GDM1 (cell line): ENCODE measurements at regions not wholly inside any gene's neighbourhood (a gene's known extent, or its start where the extent isn't known, plus 50 kb on each side); places are given as distances from the start of the nearest gene placed in this dataset.

Experiments used
- DNase-seq: peaks from one replicate; lab custom pipeline; 2025; lab: John Stamatoyannopoulos, UW

GRCh38 chr6:56863366-56863765 is 91.5 kb upstream of the BEND6 start:
- no peak for DNase-seq

- DNase-seq, result no peak
Observed at GRCh38 chr6:56862415-56863175, 92.3 kb upstream of the BEND6 start.

- DNase-seq, result no peak
Observed at GRCh38 chr6:56860475-56860874, 94.4 kb upstream of the BEND6 start.

DNA sequence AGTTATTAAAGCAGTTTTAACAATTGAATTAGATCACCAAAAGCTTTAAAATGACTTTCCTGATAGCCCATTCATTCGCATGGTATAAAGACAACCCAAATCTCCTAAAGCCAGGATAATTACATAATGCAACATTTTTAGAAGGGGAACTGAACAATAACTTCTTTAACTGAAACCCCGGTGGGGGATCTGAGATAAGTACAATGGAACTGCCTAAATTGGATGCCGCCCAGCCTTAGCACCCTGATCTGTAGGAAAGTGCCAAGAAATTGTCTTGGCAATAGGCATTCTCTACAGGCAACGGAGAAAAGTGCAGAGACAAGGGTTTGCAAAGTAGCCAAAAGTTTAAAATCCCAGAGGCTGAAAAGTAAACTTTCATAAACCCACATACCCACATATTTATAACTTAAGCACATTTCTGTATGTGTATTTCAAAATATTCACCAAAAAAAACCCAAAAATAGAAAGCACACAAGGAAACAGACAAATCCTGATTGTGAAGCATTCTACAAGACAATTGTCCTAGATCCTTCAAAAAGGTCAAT is 98.8 kb upstream of the BEND6 start:
- no peak for DNase-seq

DNA sequence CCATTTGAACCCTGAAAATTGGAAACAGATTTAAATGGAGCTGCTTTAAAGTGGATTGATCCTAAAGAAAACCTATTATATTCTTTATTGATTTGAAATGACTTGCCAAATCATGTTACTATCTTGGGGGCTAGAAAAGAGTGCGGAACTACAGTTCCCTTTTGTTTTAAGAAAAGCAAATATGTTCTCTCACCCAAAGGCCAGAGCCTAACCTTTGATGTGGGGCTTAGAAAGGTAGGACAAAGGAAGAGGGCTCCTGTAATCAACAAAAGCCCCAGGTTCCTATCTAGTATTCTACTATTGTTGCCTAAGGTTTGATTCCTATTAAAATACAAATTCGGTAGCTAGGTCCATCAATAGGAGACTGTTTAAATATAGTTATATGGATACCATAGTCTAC is 100.8 kb upstream of the BEND6 start:
- DNase-seq, result no peak

DNA sequence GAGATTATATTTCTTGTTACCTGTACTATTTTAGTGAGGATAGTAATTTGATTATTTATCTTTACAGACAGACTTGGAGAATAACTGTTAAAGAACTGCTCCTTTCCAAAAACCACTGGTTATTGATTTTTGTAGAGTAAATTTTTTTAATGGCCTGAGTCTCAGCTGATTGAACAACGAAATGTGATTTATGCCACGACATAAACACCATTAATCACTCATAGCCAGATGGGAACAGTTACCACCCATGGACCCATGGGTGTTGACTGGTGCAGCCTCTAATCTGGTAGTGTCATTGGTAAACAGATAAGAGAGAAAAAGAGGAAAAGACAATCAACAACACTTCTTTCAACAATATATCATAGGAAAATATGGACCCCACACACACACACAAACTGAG is 101.4 kb upstream of the BEND6 start:
- no peak for DNase-seq

- DNase-seq, result no peak
Observed at GRCh38 chr6:56852260-56853010, 102.5 kb upstream of the BEND6 start.

DNA sequence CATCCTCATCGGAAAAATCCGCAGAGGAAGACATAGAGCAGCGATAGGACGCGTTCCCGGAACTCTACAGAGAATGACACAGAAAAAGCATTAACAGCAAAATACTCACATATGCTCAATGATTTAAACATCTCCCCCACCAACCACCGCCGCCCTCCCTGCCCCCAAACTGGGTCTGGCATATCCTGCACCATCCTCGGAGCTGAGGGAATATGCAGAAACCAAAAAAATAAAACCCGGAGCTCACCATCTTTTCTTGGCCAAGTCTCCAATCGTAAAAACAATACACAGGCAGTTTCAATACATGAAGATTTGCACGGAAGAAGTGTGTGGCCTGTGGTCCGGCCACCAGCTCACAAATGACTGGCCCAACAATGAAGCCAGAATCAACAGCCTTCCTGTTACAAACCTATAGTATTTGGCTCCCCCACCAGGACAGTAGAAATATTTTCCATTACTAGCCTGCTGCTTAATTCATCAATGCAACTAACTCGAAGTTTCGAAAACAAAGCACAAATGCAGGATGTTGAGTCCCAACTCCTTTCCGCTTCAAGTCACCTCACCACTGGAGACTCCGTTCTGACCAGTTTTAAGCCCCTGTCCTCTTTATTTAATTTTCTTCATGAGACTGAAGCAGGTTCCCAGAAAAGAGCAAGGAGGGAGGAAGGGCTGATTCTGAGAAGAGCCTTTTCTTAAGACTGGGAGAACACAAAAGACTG is 103.2 kb upstream of the BEND6 start:
- DNase-seq, result peak; percentile 5

DNA sequence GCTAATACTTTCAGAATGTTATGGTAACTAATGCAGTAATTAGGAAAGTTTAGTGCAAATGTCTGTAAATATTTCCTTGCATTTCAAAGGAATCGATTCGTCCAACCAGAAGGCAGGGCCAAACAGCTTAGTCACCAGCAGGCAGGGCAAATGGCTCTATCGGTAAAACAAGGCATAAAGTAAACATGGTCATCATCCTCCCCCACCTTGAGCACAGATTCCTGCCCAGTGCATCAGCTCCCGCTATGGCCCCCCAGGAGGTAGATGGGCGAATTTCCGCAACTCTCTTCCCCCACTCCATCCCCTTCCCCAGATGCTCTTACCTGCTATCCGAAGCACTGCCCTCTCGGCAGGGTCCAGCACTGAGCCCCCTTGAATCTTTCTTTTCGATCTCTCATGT is 103.8 kb upstream of the BEND6 start:
- no peak for DNase-seq

- no peak for DNase-seq
Observed at GRCh38 chr6:56850626-56851025, 104.3 kb upstream of the BEND6 start.

DNA sequence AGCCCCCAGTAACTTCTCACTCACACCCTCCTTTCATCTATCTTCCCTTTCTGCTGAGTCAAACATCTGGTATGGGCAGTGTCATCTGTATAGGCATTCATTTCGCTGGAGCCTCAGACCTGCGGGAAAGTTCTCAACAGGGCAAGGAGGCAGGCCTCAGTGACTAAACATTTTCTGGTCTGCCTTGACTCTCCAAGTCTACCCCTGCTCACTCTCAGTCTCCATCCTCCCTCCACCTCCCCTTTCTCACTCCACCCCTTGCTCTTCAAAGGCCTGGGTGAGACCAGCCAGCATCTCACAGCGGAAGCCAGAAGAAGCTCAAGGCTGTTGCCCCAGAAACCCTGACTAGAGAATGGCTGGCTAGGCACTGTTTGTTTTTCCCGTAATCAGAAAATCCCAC is 105.0 kb upstream of the BEND6 start:
- no peak for DNase-seq

- DNase-seq, result no peak
Observed at GRCh38 chr6:56848105-56848504, 106.8 kb upstream of the BEND6 start.

DNA sequence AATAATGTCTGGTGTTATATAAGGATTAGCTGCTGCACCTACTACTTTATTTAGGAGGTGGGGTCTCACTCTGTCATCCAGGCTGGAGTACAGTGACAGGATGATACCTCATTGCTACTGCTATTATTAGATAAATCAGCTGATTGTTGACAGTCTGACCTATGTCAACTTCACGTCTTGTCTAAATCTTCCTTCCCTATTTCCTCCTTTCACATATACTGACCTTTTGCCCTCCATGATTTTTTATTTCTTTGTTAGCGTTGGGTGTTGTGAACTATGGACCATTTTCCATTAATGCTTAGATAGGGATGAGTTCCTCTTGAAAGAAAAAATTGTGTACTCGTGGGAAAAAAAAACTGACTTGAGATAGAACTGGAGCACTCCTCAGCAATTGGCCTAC is 109.9 kb upstream of the BEND6 start:
- DNase-seq, result no peak

GRCh38 chr6:56843476-56844349 is 111.2 kb upstream of the BEND6 start:
- DNase-seq, result peak; percentile 77

DNA sequence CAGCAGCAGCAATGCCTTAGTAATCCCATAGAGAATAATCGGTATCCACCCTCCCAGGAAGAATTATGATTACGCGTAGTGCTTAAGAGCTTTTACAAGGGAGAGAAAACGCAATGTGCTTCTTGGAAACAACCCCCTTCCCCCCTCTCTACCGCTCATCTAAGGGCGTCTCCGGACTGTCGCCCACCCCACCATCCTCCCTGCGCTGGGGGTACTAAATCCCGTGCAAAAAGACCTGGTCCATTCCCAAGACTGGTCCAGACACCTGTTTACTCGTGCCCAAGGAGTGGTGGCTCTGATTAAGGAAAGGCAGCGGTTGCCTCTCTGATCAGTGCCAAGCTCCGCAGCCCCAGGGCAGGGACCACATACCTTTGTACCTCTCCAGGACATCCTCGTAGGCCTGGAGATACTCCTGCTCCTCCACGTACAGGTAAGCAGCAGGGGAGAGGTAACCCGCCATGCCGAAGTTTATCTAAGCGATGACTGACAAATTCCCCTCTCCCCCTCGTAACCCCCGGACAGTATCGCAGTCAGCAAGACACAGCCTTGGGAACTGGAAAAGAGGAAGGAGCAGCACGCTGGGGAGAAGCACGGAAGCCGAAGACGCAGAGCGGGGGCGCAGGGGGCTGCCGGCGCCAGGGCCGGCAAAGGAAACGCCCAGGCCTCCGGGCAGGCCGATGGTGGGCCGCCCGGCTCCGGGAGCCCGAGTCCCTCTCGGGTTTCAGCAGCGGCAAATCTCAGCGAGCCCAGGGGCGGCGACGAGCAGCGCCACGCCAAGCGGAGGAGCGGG is 112.0 kb upstream of the BEND6 start:
- peak; percentile 63 for DNase-seq

DNA sequence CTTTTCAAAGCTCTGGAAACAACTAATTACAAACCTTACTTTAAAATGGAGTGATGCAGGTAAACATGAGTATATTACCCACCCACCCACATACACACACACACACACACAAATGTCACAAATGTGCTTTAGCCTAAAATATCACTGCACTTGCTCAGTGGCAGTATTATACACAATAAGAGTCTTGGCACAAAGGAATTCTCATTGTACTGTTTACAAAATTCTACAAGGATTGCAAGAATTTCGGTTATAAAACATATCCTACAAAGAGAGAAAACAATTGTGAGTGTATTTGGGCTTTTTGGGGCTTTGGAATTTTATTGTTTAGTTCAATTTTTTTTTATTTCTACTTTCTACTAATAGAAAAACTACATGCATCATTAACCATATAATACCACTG is 113.2 kb upstream of the BEND6 start:
- DNase-seq, result no peak

- DNase-seq, result no peak
Observed at GRCh38 chr6:56841381-56841749, 113.5 kb upstream of the BEND6 start.

- no peak for DNase-seq
Observed at GRCh38 chr6:56840467-56841380, 114.2 kb upstream of the BEND6 start.

DNA sequence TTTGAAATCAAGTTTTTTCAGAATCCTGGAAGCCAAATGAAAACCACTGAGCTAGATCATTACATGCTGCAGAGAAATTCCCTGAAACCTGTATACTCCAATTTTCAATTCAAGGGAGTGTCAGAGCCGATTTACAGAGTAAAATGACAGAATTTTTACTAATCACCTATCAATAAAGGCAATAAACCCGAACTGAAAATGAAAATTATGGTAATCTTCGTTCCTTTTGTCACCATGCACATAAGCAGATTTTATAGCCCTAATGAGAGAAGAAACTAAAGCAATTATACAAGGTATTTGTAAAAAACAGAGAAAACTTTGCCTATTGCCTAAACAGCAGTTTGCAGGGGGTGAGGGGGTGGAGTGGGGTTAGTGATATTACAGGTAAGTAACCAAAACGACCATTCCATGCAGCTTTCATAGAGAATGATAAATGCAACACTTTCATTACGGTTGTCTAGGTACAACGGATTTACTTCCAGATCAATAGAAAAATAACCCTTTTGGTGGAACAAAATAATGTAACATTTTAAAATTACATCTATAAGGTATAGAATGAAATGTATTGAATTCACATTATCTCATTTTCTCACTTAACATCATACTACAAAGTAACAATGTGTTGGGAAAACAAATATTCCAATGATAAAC is 115.2 kb upstream of the BEND6 start:
- DNase-seq, result no peak
